ENCODE measurements at regions not wholly inside any gene's neighbourhood (a gene's known extent, or its start where the extent isn't known, plus 50 kb on each side); places are given as distances from the start of the nearest gene placed in this dataset.

DNA sequence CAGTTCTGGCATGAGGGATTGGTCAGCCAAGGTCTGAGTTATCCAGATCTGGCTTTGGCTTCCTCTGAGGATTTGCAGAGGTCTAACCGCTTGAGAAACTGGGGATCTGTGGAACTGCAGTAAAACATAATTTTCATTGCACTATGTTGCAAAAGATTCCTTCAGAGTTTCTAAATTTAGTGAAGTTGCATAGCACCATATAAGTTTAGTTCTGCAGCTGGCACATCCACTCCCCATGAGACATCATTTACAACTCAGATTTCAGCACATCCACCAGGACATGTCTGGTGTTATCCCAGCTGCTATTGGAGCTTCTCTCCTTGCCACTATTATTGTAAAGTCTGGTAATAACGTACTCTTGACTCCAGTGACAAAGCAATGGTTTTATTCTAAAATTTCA is 181.5 kb downstream of the CWF19L2 start:
- Histone ChIP-seq H3K36me3 (ENCODE audit: control insufficient read depth in 2 of 2, insufficient read depth in 1 of 2, low read length in 2 of 2) (no peaks in the 10 kb centered on the region), H3K4me3 (ENCODE audit: low read depth, low read length) (no peak overlapping the region), H3K27ac (ENCODE audit: extremely low read depth, low read depth, low read length) (no peak overlapping the region), H3K9me3 (ENCODE audit: control insufficient read depth, insufficient read depth, low read depth, low read length) (no peaks in the 10 kb centered on the region), H3K4me1 (ENCODE audit: control insufficient read depth, insufficient read depth, low read length) (no peaks in the 10 kb centered on the region)
- CTCF ChIA-PET: no interaction called here
- TF ChIP-seq HOXC10 (CRISPR knock-in tag; IDR thresholded peaks at IDR 0.05) (no peak), KLF9 (tag by site-specific recombination; IDR thresholded peaks at IDR 0.05; ENCODE audit: low read depth) (no peak), ZNF404 (tag by site-specific recombination; IDR thresholded peaks at IDR 0.05) (no peak), ZBTB21 (tag by site-specific recombination; IDR thresholded peaks at IDR 0.05) (no peak), ZNF548 (tag by site-specific recombination; IDR thresholded peaks at IDR 0.05) (no peak), KLF8 (tag by site-specific recombination; IDR thresholded peaks at IDR 0.05) (no peak), ZNF112 (tag by site-specific recombination; IDR thresholded peaks at IDR 0.05) (no peak), OVOL3 (tag by site-specific recombination; IDR thresholded peaks at IDR 0.05) (no peak)
- POLR2A ChIA-PET: no interaction called here

DNA sequence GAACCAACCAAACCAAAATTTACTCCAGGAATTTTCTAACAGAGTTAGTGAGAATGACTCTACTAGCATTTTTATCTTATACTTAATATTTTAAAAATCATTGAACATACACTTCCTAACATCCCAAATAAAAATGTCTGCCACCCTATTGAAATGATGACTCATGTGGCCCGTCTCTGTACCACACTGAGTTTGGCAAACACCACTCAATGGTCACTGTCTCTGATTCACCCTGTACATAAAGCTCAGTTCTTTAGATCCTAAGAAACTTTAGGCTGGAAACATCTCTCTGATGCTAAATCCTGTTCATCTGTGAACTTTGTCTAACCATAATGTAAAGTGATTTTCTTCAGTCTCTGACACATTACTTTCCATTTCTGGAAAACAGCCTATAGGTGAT is 182.0 kb downstream of the CWF19L2 start:
- CTCF ChIA-PET: no interaction called here
- Histone ChIP-seq H3K4me3 (ENCODE audit: low read depth, low read length) (no peak overlapping the region), H3K4me1 (ENCODE audit: control insufficient read depth, insufficient read depth, low read length) (no peaks in the 10 kb centered on the region), H3K36me3 (ENCODE audit: control insufficient read depth in 2 of 2, insufficient read depth in 1 of 2, low read length in 2 of 2) (no peaks in the 10 kb centered on the region), H3K9me3 (ENCODE audit: control insufficient read depth, insufficient read depth, low read depth, low read length) (no peaks in the 10 kb centered on the region), H3K27ac (ENCODE audit: extremely low read depth, low read depth, low read length) (no peak overlapping the region)
- TF ChIP-seq ZNF585B (tag by site-specific recombination; IDR thresholded peaks at IDR 0.05): no peak
- no peak for TF ChIP-seq ZBTB1 (tag by site-specific recombination; IDR thresholded peaks at IDR 0.05)
- no peak for TF ChIP-seq ZNF335 (tag by site-specific recombination; conservative IDR thresholded peaks at IDR 0.05)
- TF ChIP-seq GLIS2 (tag by site-specific recombination; IDR thresholded peaks at IDR 0.05): no peak
- no peak for TF ChIP-seq ZNF596 (tag by site-specific recombination; IDR thresholded peaks at IDR 0.05)
- TF ChIP-seq, protein P1, sequence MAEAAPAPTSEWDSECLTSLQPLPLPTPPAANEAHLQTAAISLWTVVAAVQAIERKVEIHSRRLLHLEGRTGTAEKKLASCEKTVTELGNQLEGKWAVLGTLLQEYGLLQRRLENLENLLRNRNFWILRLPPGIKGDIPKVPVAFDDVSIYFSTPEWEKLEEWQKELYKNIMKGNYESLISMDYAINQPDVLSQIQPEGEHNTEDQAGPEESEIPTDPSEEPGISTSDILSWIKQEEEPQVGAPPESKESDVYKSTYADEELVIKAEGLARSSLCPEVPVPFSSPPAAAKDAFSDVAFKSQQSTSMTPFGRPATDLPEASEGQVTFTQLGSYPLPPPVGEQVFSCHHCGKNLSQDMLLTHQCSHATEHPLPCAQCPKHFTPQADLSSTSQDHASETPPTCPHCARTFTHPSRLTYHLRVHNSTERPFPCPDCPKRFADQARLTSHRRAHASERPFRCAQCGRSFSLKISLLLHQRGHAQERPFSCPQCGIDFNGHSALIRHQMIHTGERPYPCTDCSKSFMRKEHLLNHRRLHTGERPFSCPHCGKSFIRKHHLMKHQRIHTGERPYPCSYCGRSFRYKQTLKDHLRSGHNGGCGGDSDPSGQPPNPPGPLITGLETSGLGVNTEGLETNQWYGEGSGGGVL (tag by site-specific recombination; IDR thresholded peaks at IDR 0.05): no peak
- no peak for TF ChIP-seq ZNF394 (tag by site-specific recombination; IDR thresholded peaks at IDR 0.05; ENCODE audit: borderline replicate concordance)
- no peak for TF ChIP-seq ZNF621 (tag by site-specific recombination; IDR thresholded peaks at IDR 0.05)
- TF ChIP-seq SP3 (tag by site-specific recombination; IDR thresholded peaks at IDR 0.05): no peak
- TF ChIP-seq, protein P2, sequence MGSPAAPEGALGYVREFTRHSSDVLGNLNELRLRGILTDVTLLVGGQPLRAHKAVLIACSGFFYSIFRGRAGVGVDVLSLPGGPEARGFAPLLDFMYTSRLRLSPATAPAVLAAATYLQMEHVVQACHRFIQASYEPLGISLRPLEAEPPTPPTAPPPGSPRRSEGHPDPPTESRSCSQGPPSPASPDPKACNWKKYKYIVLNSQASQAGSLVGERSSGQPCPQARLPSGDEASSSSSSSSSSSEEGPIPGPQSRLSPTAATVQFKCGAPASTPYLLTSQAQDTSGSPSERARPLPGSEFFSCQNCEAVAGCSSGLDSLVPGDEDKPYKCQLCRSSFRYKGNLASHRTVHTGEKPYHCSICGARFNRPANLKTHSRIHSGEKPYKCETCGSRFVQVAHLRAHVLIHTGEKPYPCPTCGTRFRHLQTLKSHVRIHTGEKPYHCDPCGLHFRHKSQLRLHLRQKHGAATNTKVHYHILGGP (tag by site-specific recombination; IDR thresholded peaks at IDR 0.05): no peak
- TF ChIP-seq ZNF239 (tag by site-specific recombination; IDR thresholded peaks at IDR 0.05): no peak
- no peak for TF ChIP-seq ZBTB20 (tag by site-specific recombination; IDR thresholded peaks at IDR 0.05)
- TF ChIP-seq HOXD13 (CRISPR knock-in tag; IDR thresholded peaks at IDR 0.05; ENCODE audit: borderline replicate concordance): no peak
- TF ChIP-seq ZNF114 (tag by site-specific recombination; IDR thresholded peaks at IDR 0.05): no peak
- POLR2A ChIA-PET: no interaction called here

DNA sequence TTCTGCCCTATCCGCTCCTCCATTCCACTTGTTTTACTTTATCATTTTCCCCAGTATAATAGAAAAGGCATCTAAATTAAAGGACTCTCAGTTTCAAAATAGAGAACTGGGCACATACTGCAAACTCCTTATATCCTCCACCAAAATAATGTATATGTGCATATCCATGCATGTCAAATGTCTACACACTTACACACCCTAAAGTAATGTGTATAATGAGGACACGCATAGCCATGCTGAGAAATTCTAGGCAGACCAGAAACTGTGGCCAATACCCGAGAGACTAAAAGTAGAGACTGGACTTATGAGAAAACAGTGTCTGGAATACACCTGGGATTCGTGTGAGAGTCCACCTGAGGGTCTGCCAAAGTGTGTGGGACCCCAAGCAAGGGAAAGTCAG is 183.5 kb downstream of the CWF19L2 start:
- ChIA-PET CTCF (no interaction called here), POLR2A (no interaction called here)
- Histone ChIP-seq H3K27ac (ENCODE audit: extremely low read depth, low read depth, low read length) (no peak overlapping the region), H3K9me3 (ENCODE audit: control insufficient read depth, insufficient read depth, low read depth, low read length) (no peaks in the 10 kb centered on the region), H3K36me3 (ENCODE audit: control insufficient read depth in 2 of 2, insufficient read depth in 1 of 2, low read length in 2 of 2) (no peaks in the 10 kb centered on the region), H3K4me1 (ENCODE audit: control insufficient read depth, insufficient read depth, low read length) (no peaks in the 10 kb centered on the region), H3K4me3 (ENCODE audit: low read depth, low read length) (no peak overlapping the region)
- TF ChIP-seq MYNN (tag by site-specific recombination; IDR thresholded peaks at IDR 0.05; ENCODE audit: borderline replicate concordance): no peak
- TF ChIP-seq BCL11A (tag by site-specific recombination; IDR thresholded peaks at IDR 0.05; ENCODE audit: low read depth): no peak
- TF ChIP-seq ZNF785 (tag by site-specific recombination; IDR thresholded peaks at IDR 0.05): no peak
- no peak for TF ChIP-seq ZNF239 (tag by site-specific recombination; IDR thresholded peaks at IDR 0.05)
- no peak for TF ChIP-seq HOXC10 (CRISPR knock-in tag; IDR thresholded peaks at IDR 0.05)
- TF ChIP-seq YY1 (tag by site-specific recombination; IDR thresholded peaks at IDR 0.05): no peak
- no peak for TF ChIP-seq ZBTB20 (tag by site-specific recombination; IDR thresholded peaks at IDR 0.05)
- TF ChIP-seq TCF7L2 (IDR thresholded peaks at IDR 0.05; ENCODE audit: borderline replicate concordance, low read depth, low read length): no peak
- TF ChIP-seq SCRT1 (tag by site-specific recombination; IDR thresholded peaks at IDR 0.05; ENCODE audit: borderline replicate concordance): no peak
- no peak for TF ChIP-seq ZNF174 (tag by site-specific recombination; IDR thresholded peaks at IDR 0.05)
- no peak for TF ChIP-seq ZNF132 (tag by site-specific recombination; IDR thresholded peaks at IDR 0.05; ENCODE audit: borderline replicate concordance)
- no peak for TF ChIP-seq ZNF645 (tag by site-specific recombination; IDR thresholded peaks at IDR 0.05)
- TF ChIP-seq ZNF416 (tag by site-specific recombination; IDR thresholded peaks at IDR 0.05): no peak

All from HEK293 (cell line).